ENCODE measurements at regions not wholly inside any gene's neighbourhood (a gene's known extent, or its start where the extent isn't known, plus 50 kb on each side); places are given as distances from the start of the nearest gene placed in this dataset.

GRCh38 chrX:7704205-7704604 lies 138.8 kb upstream of the VCX start:
- DNase-seq (ENCODE audit: low spot score in 2 of 2) = no peak
- Histone ChIP-seq H3K9me3 (no peaks in the 10 kb centered on the region), H3K27me3 (ENCODE audit: low read depth) (no peaks in the 10 kb centered on the region), H3K4me3 (no peak overlapping the region), H3K36me3 (replicated peaks) (no peaks in the 10 kb centered on the region), H3K4me1 (no peaks in the 10 kb centered on the region)
- in situ Hi-C loops (cut with MboI; ENCODE audit: low sequenced_read_pairs) = no loop called here

- in situ Hi-C loops (cut with MboI; ENCODE audit: low sequenced_read_pairs) = no loop called here
- no peak overlapping the region for H3K4me3 ChIP-seq
- no peaks in the 10 kb centered on the region for H3K27me3 ChIP-seq (ENCODE audit: low read depth)
- no peaks in the 10 kb centered on the region for H3K9me3 ChIP-seq
- no peak for DNase-seq (ENCODE audit: low spot score in 2 of 2)
- H3K36me3 ChIP-seq (replicated peaks) = no peaks in the 10 kb centered on the region
- no peaks in the 10 kb centered on the region for H3K4me1 ChIP-seq
Observed at GRCh38 chrX:7698248-7698647, 144.7 kb upstream of the VCX start.

GRCh38 chrX:7690842-7691241 lies 152.1 kb upstream of the VCX start:
- in situ Hi-C loops (cut with MboI; ENCODE audit: low sequenced_read_pairs) = no loop called here
- Histone ChIP-seq H3K9me3 (no peaks in the 10 kb centered on the region), H3K4me3 (no peak overlapping the region), H3K36me3 (replicated peaks) (no peaks in the 10 kb centered on the region), H3K4me1 (no peaks in the 10 kb centered on the region), H3K27me3 (ENCODE audit: low read depth) (no peaks in the 10 kb centered on the region)
- no peak for DNase-seq (ENCODE audit: low spot score in 2 of 2)

- H3K4me3 ChIP-seq = no peak overlapping the region
- no peaks in the 10 kb centered on the region for H3K36me3 ChIP-seq (replicated peaks)
- H3K27me3 ChIP-seq (ENCODE audit: low read depth) = no peaks in the 10 kb centered on the region
- in situ Hi-C loops (cut with MboI; ENCODE audit: low sequenced_read_pairs) = no loop called here
- peaks cover 3% of the 10 kb centered on the region; the same call in 1 of the 2 replicates for H3K4me1 ChIP-seq
- no peaks in the 10 kb centered on the region for H3K9me3 ChIP-seq
- no peak for DNase-seq (ENCODE audit: low spot score in 2 of 2)
Observed at GRCh38 chrX:7689791-7690412, 153.1 kb upstream of the VCX start.

GRCh38 chrX:7680181-7680580 lies 162.8 kb upstream of the VCX start:
- Histone ChIP-seq H3K4me1 (no peaks in the 10 kb centered on the region), H3K9me3 (no peaks in the 10 kb centered on the region), H3K27me3 (ENCODE audit: low read depth) (no peaks in the 10 kb centered on the region), H3K36me3 (replicated peaks) (no peaks in the 10 kb centered on the region), H3K4me3 (no peak overlapping the region)
- no peak for DNase-seq (ENCODE audit: low spot score in 2 of 2)
- in situ Hi-C loops (cut with MboI; ENCODE audit: low sequenced_read_pairs) = no loop called here

- peaks cover 2% of the 10 kb centered on the region; the same call in 1 of the 2 replicates for H3K9me3 ChIP-seq
- in situ Hi-C loops (cut with MboI; ENCODE audit: low sequenced_read_pairs) = no loop called here
- no peaks in the 10 kb centered on the region for H3K27me3 ChIP-seq (ENCODE audit: low read depth)
- no peaks in the 10 kb centered on the region for H3K4me1 ChIP-seq
- no peak overlapping the region for H3K4me3 ChIP-seq
- DNase-seq (ENCODE audit: low spot score in 2 of 2) = no peak
- no peaks in the 10 kb centered on the region for H3K36me3 ChIP-seq (replicated peaks)
Observed at GRCh38 chrX:7654316-7654715, 188.7 kb upstream of the VCX start.

GRCh38 chrX:7647831-7648230 lies 195.1 kb upstream of the VCX start:
- Histone ChIP-seq H3K9me3 (no peaks in the 10 kb centered on the region), H3K36me3 (replicated peaks) (no peaks in the 10 kb centered on the region), H3K4me1 (no peaks in the 10 kb centered on the region), H3K4me3 (no peak overlapping the region), H3K27me3 (ENCODE audit: low read depth) (no peaks in the 10 kb centered on the region)
- in situ Hi-C loops (cut with MboI; ENCODE audit: low sequenced_read_pairs) = no loop called here
- DNase-seq (ENCODE audit: low spot score in 2 of 2) = no peak

GRCh38 chrX:7641141-7641540 lies 201.8 kb upstream of the VCX start:
- in situ Hi-C loops (cut with MboI; ENCODE audit: low sequenced_read_pairs) = no loop called here
- H3K27me3 ChIP-seq (ENCODE audit: low read depth) = no peaks in the 10 kb centered on the region
- no peak overlapping the region for H3K4me3 ChIP-seq
- no peak for DNase-seq (ENCODE audit: low spot score in 2 of 2)
- no peaks in the 10 kb centered on the region; the same call in 1 of the 2 replicates for H3K9me3 ChIP-seq
- H3K36me3 ChIP-seq (replicated peaks) = no peaks in the 10 kb centered on the region
- H3K4me1 ChIP-seq = no peaks in the 10 kb centered on the region

- Histone ChIP-seq H3K4me3 (no peak overlapping the region), H3K36me3 (replicated peaks) (no peaks in the 10 kb centered on the region), H3K4me1 (no peaks in the 10 kb centered on the region), H3K9me3 (no peaks in the 10 kb centered on the region; the same call in 1 of the 2 replicates), H3K27me3 (ENCODE audit: low read depth) (no peaks in the 10 kb centered on the region)
- in situ Hi-C loops (cut with MboI; ENCODE audit: low sequenced_read_pairs) = no loop called here
- DNase-seq (ENCODE audit: low spot score in 2 of 2) = no peak
Observed at GRCh38 chrX:7640392-7640791, 202.6 kb upstream of the VCX start.

DNA sequence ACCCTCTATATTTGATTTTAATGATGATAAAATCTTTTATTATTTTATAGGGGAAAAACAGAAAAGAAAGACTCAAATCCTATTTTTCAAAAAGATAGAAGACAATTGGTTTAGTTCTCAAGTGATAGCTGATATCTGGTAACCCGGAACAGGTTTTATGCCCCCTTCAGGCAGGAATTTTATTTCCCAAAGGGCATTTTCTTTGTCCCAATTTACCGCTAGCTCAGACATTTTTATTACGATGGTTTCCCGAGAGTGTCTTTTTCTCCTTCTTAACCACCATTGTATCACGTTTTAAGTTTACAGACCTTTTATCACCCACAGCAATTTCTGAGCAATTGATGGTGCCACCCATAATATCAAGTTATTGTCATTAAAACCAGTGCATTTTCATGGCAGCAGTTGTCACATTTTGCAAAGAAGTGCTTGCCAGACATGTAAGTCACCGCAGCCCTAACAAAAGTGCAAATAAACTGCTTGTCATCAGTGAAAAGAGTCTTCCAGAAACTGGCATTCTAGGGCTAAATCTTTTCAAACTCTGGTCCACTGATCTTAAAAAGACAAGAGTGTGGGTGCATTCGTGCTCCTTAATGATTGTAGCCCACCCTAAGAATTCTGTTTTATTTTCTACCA lies 204.8 kb upstream of the VCX start:
- Histone ChIP-seq H3K9me3 (no peaks in the 10 kb centered on the region; the same call in 1 of the 2 replicates), H3K36me3 (replicated peaks) (no peaks in the 10 kb centered on the region), H3K27me3 (ENCODE audit: low read depth) (no peaks in the 10 kb centered on the region), H3K4me1 (no peaks in the 10 kb centered on the region), H3K4me3 (no peak overlapping the region)
- in situ Hi-C loops (cut with MboI; ENCODE audit: low sequenced_read_pairs) = no loop called here
- DNase-seq (ENCODE audit: low spot score in 2 of 2) = no peak

DNA sequence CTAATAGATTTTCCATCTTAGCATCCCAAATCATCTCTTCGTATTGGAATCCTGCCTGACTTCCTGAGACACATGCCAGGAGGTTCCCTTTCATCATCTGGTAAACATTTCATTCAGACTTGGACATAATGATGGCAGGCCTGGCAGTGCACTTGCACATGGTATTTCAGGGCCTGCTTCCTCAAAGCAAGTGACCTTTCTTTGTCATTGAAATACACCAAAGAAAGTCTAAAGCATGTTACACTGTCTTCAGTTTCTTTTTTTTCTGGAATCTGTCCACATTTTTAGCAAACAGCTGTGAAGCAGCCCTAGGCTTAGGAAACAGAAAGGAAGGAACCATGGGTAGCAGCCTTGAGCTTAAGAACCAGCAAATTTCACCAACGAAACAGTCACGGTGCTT lies 205.9 kb upstream of the VCX start:
- in situ Hi-C loops (cut with MboI; ENCODE audit: low sequenced_read_pairs) = no loop called here
- Histone ChIP-seq H3K4me3 (no peak overlapping the region), H3K4me1 (no peaks in the 10 kb centered on the region), H3K27me3 (ENCODE audit: low read depth) (no peaks in the 10 kb centered on the region), H3K9me3 (no peaks in the 10 kb centered on the region; the same call in 1 of the 2 replicates), H3K36me3 (replicated peaks) (no peaks in the 10 kb centered on the region)
- DNase-seq (ENCODE audit: low spot score in 2 of 2) = no peak

DNA sequence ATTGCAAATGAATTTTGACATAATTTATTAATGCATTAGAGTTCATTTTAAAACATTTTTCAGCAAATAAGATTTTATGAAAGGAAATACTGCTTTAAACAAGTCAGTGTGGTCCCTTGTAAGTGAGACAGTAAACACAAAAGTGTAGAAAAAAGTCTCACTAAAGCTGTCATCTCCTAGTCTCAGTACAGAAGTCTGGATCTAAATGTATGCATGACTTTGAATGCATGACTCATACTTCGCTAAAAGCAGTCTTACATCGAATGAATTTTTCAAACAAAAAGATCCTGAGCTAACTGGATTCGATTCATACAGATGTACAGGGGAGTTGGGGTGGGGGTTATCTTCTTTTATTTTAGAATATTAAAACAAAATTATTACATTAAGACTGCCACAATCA lies 207.4 kb upstream of the VCX start:
- Histone ChIP-seq H3K27me3 (ENCODE audit: low read depth) (no peaks in the 10 kb centered on the region), H3K9me3 (no peaks in the 10 kb centered on the region; the same call in 1 of the 2 replicates), H3K4me1 (no peaks in the 10 kb centered on the region), H3K36me3 (replicated peaks) (no peaks in the 10 kb centered on the region), H3K4me3 (no peak overlapping the region)
- DNase-seq (ENCODE audit: low spot score in 2 of 2) = no peak
- in situ Hi-C loops (cut with MboI; ENCODE audit: low sequenced_read_pairs) = no loop called here

- DNase-seq (ENCODE audit: low spot score in 2 of 2) = no peak
- Histone ChIP-seq H3K4me3 (no peak overlapping the region), H3K36me3 (replicated peaks) (no peaks in the 10 kb centered on the region), H3K27me3 (ENCODE audit: low read depth) (no peaks in the 10 kb centered on the region), H3K9me3 (no peaks in the 10 kb centered on the region), H3K4me1 (no peaks in the 10 kb centered on the region)
- in situ Hi-C loops (cut with MboI; ENCODE audit: low sequenced_read_pairs) = no loop called here
Observed at GRCh38 chrX:7620560-7620959, 222.4 kb upstream of the VCX start.

DNA sequence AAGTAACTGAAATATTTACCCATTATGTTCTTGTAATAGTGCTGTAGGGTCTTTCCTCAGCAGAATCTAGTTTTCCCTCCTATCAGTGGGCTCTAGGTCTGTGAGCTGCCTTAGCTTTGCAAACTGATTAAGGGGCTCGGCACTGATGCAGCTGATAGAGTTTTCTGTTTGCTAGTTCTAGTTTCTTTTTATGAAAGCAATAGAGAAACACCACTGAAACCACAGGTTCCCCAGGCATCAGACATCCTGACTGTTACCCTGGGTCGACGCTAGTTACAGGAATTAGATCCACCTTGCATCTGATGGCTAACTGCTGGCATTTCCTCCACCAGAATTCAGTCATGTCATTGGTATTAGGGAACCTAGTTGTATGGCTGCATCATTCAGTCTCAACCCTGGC lies 225.0 kb upstream of the VCX start:
- no peak for DNase-seq (ENCODE audit: low spot score in 2 of 2)
- Histone ChIP-seq H3K36me3 (replicated peaks) (no peaks in the 10 kb centered on the region), H3K27me3 (ENCODE audit: low read depth) (no peaks in the 10 kb centered on the region), H3K4me1 (no peaks in the 10 kb centered on the region), H3K9me3 (no peaks in the 10 kb centered on the region), H3K4me3 (no peak overlapping the region)
- in situ Hi-C loops (cut with MboI; ENCODE audit: low sequenced_read_pairs) = no loop called here

DNA sequence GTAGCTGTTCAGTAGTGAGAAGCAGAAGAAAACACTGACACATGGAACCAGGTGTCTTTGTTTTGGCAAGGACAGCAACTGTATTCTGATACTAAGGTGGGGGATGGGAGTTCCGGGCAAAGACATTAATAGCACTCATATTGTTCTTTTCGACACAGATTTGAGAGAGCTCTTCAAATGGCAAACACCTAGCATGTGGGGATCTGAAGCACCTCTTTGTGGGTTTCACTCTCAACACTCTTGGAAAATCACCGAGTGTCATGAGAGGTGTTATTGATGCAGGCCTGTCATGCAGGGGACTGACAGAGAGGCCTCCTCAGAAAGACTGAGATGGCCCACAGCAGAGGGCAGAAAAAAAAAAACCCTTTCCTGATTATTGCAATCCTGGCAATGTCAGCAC lies 228.4 kb upstream of the VCX start:
- DNase-seq (ENCODE audit: low spot score in 2 of 2) = no peak
- no peaks in the 10 kb centered on the region for H3K4me1 ChIP-seq
- in situ Hi-C loops (cut with MboI; ENCODE audit: low sequenced_read_pairs) = no loop called here
- no peaks in the 10 kb centered on the region for H3K27me3 ChIP-seq (ENCODE audit: low read depth)
- no peak overlapping the region for H3K4me3 ChIP-seq
- H3K36me3 ChIP-seq (replicated peaks) = no peaks in the 10 kb centered on the region
- H3K9me3 ChIP-seq = no peaks in the 10 kb centered on the region
